Activated CD4-positive, alpha-beta memory T cell treated with anti-CD3 and anti-CD28 coated beads for 36 hours (primary cell): ENCODE measurements at regions not wholly inside any gene's neighbourhood (a gene's known extent, or its start where the extent isn't known, plus 50 kb on each side); places are given as distances from the start of the nearest gene placed in this dataset.

ENCODE experiments used
- CTCF ChIA-PET: fragments of 350-600 bp; sonication (Branson Sonifier 250); formaldehyde crosslinking; loops from one replicate; lab custom pipeline; 2021; ENCODE audit warnings: antibody characterized with exemption, inconsistent platforms; lab: Charles Lee
- POLR2A ChIA-PET: fragments of 350-600 bp; sonication (Branson Sonifier 250); formaldehyde crosslinking; loops from one replicate; lab custom pipeline; 2021; ENCODE audit warnings: antibody characterized with exemption; lab: Charles Lee
- DNase-seq: peaks from one replicate; pipeline ENCODE4 v3.0.0-alpha.2; 2020
- H3K27ac Mint-ChIP-seq: one replicate; pipeline ENCODE4 v1.8.0; 2021; ENCODE audit warnings: mixed read lengths
- H3K27me3 Mint-ChIP-seq: one replicate; pipeline ENCODE4 v1.8.0; 2021; ENCODE audit warnings: mixed read lengths
- H3K36me3 Mint-ChIP-seq: one replicate; pipeline ENCODE4 v1.8.0; 2021; ENCODE audit warnings: mixed read lengths
- H3K4me1 Mint-ChIP-seq: one replicate; pipeline ENCODE4 v1.8.0; 2021; ENCODE audit warnings: low read depth, mixed read lengths
- H3K4me3 Mint-ChIP-seq: one replicate; pipeline ENCODE4 v1.8.0; 2021; ENCODE audit warnings: mild to moderate bottlenecking, mixed read lengths
- H3K9me3 Mint-ChIP-seq: one replicate; pipeline ENCODE4 v1.8.0; 2021; ENCODE audit warnings: mixed read lengths
- intact Hi-C: fragments of 100-400 bp; cut with micrococcal nuclease; formaldehyde crosslinking; loops from one replicate; pipeline ENCODE4 v1.15.1; 2023

- no peak overlapping the region for H3K27ac Mint-ChIP-seq
- intact Hi-C loops: no loop called here
- CTCF ChIA-PET: no interaction called here
- H3K27me3 Mint-ChIP-seq: peaks cover 5% of the 10 kb centered on the region
- no peak overlapping the region for H3K4me3 Mint-ChIP-seq
- no peak for DNase-seq
- POLR2A ChIA-PET: no interaction called here
- no peaks in the 10 kb centered on the region for H3K36me3 Mint-ChIP-seq
- no peaks in the 10 kb centered on the region for H3K9me3 Mint-ChIP-seq
- no peaks in the 10 kb centered on the region for H3K4me1 Mint-ChIP-seq
These were observed 265.1 kb downstream of the GAS1 start for GRCh38 chr9:86682240-86682639.

GRCh38 chr9:86679909-86680308 is 267.4 kb downstream of the GAS1 start:
- intact Hi-C loops: no loop called here
- POLR2A ChIA-PET: no interaction called here
- Mint-ChIP-seq H3K27me3 (peaks cover 5% of the 10 kb centered on the region), H3K4me1 (no peaks in the 10 kb centered on the region), H3K4me3 (no peak overlapping the region), H3K36me3 (no peaks in the 10 kb centered on the region), H3K9me3 (no peaks in the 10 kb centered on the region), H3K27ac (no peak overlapping the region)
- DNase-seq: no peak
- CTCF ChIA-PET: no interaction called here

DNA sequence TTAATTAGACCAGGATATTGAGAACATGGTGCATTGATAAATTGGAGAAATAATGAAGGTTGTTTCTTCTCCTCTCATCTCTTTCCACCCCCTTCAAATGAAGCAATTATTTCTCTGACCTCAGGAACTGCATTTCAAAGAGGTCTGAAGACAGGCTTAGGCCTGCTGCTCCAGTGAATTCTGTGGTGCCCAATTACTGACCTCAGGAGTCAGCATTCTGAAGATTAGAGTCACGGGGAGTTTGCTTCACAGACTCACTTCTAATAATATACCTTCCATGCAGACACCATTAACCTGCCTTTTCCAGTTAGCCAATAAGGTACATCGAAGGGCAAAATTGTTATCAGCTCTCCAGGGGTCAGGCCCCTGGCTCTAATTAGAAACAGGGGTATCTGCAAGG is 270.9 kb downstream of the GAS1 start:
- Mint-ChIP-seq H3K9me3 (no peaks in the 10 kb centered on the region), H3K4me1 (no peaks in the 10 kb centered on the region), H3K27ac (no peak overlapping the region), H3K4me3 (no peak overlapping the region), H3K36me3 (no peaks in the 10 kb centered on the region), H3K27me3 (peaks cover 5% of the 10 kb centered on the region)
- POLR2A ChIA-PET: no interaction called here
- intact Hi-C loops: no loop called here
- CTCF ChIA-PET: no interaction called here
- no peak for DNase-seq

DNA sequence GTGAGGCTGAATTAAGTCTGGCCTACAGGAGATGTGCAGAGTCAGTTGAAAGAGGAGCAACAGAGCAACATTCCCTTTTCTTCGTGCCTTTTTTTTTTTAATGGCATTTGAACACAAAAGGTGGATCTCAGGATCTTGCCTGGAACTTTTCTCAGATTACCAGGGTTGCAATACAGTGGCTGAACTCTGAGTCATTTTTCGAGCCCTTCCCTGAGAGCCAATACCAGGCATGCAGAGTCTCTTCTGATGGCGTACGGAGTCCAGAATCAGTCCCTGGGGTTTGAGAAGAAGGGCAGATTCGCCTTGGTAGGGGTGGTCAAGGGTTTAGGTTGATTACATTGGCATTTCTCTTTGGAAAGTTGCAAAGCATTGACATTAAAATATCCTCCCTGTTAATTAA is 271.5 kb downstream of the GAS1 start:
- H3K4me3 Mint-ChIP-seq: no peak overlapping the region
- H3K9me3 Mint-ChIP-seq: peaks cover 4% of the 10 kb centered on the region
- H3K4me1 Mint-ChIP-seq: no peaks in the 10 kb centered on the region
- no peak overlapping the region for H3K27ac Mint-ChIP-seq
- ChIA-PET CTCF (no interaction called here), POLR2A (no interaction called here)
- no peaks in the 10 kb centered on the region for H3K36me3 Mint-ChIP-seq
- DNase-seq: no peak
- intact Hi-C loops: no loop called here
- peaks cover 5% of the 10 kb centered on the region for H3K27me3 Mint-ChIP-seq

GRCh38 chr9:86674487-86674886 is 272.8 kb downstream of the GAS1 start:
- no peaks in the 10 kb centered on the region for H3K4me1 Mint-ChIP-seq
- intact Hi-C loops: no loop called here
- DNase-seq: no peak
- H3K4me3 Mint-ChIP-seq: no peak overlapping the region
- H3K27me3 Mint-ChIP-seq: peaks cover 4% of the 10 kb centered on the region
- peaks cover 7% of the 10 kb centered on the region for H3K9me3 Mint-ChIP-seq
- no peaks in the 10 kb centered on the region for H3K36me3 Mint-ChIP-seq
- H3K27ac Mint-ChIP-seq: no peak overlapping the region
- ChIA-PET POLR2A (no interaction called here), CTCF (no interaction called here)

DNA sequence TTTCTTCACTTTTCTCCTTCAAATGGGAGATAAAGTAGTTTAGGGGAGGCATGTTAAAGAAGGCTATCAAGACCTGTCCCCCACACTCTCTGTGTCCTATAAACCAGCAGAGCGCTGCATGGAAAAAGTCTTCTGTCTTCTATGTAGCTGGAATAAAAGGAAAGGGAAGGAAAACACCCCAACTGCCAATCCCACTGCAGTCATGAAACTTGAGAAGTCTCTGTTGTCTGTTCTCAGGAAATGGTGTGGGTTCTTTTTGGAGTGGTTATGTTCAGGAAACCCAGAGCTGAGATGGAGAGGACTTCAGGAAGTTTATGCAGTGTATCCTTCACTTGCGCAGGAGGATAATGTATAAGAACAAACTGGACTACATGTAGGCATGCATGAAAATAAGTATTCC is 274.3 kb downstream of the GAS1 start:
- ChIA-PET CTCF (no interaction called here), POLR2A (no interaction called here)
- peaks cover 7% of the 10 kb centered on the region for H3K9me3 Mint-ChIP-seq
- no peak overlapping the region for H3K27ac Mint-ChIP-seq
- intact Hi-C loops: no loop called here
- H3K27me3 Mint-ChIP-seq: peaks cover 8% of the 10 kb centered on the region
- H3K4me3 Mint-ChIP-seq: no peak overlapping the region
- H3K4me1 Mint-ChIP-seq: no peaks in the 10 kb centered on the region
- no peaks in the 10 kb centered on the region for H3K36me3 Mint-ChIP-seq
- no peak for DNase-seq

DNA sequence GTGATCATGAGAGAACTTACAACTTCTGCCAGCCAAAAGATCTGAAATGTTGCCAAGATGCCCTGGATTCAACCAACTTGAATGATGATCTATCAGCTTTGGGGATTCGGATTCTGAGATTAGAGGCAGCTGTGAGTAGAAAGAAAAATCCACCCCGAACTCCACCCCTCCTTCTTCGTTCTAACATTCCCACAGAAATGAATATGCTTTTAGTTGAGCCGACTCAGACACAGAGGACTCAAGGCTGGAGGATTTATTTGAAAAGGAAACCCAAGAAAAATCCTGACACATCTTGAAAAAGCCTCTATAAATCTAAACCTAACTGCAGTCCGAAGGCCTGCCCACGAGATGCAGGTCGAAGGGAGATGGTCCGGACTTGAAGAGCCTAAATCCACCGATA is 275.0 kb downstream of the GAS1 start:
- Mint-ChIP-seq H3K9me3 (peaks cover 7% of the 10 kb centered on the region), H3K27ac (no peak overlapping the region), H3K4me3 (no peak overlapping the region), H3K4me1 (no peaks in the 10 kb centered on the region), H3K36me3 (no peaks in the 10 kb centered on the region), H3K27me3 (peaks cover 10% of the 10 kb centered on the region)
- intact Hi-C loops: no loop called here
- ChIA-PET POLR2A (no interaction called here), CTCF (no interaction called here)
- no peak for DNase-seq

DNA sequence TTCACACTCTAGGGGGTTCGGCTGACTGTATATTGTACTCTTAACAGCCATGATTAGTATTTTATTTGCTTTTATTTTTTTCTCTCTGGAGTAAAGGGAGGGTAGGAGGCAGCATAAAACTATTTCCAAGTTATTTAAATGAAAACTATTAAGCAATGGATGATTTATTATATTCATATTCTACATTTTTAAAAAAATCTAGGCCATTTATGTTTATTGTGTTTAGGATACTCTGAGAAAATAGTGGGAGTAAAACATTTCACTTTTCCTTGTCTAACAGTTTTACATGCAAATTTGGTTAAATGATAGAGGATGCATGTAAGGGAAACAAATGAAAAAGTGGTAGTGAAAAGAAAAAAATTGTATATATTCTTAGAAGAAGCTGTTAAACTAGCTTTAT is 276.3 kb downstream of the GAS1 start:
- CTCF ChIA-PET: no interaction called here
- H3K9me3 Mint-ChIP-seq: peaks cover 7% of the 10 kb centered on the region
- H3K27me3 Mint-ChIP-seq: peaks cover 12% of the 10 kb centered on the region

GRCh38 chr9:86670536-86670935 is 276.8 kb downstream of the GAS1 start:
- no peak overlapping the region for H3K4me3 Mint-ChIP-seq
- H3K4me1 Mint-ChIP-seq: no peaks in the 10 kb centered on the region
- ChIA-PET CTCF (no interaction called here), POLR2A (no interaction called here)
- intact Hi-C loops: no loop called here
- H3K9me3 Mint-ChIP-seq: peaks cover 7% of the 10 kb centered on the region
- DNase-seq: no peak
- peaks cover 12% of the 10 kb centered on the region for H3K27me3 Mint-ChIP-seq
- no peak overlapping the region for H3K27ac Mint-ChIP-seq
- H3K36me3 Mint-ChIP-seq: no peaks in the 10 kb centered on the region

More for the DNA sequence above, 276.3 kb downstream of the GAS1 start:
- no peak overlapping the region for H3K4me3 Mint-ChIP-seq
- no peak overlapping the region for H3K27ac Mint-ChIP-seq
- DNase-seq: no peak
- no peaks in the 10 kb centered on the region for H3K4me1 Mint-ChIP-seq
- POLR2A ChIA-PET: no interaction called here
- H3K36me3 Mint-ChIP-seq: no peaks in the 10 kb centered on the region
- intact Hi-C loops: no loop called here

- POLR2A ChIA-PET: no interaction called here
- CTCF ChIA-PET: no interaction called here
- DNase-seq: no peak
- intact Hi-C loops: no loop called here
- Mint-ChIP-seq H3K27me3 (peaks cover 12% of the 10 kb centered on the region), H3K4me3 (no peak overlapping the region), H3K4me1 (no peaks in the 10 kb centered on the region), H3K27ac (no peak overlapping the region), H3K9me3 (peaks cover 7% of the 10 kb centered on the region), H3K36me3 (no peaks in the 10 kb centered on the region)
These were observed 277.2 kb downstream of the GAS1 start for GRCh38 chr9:86670076-86670475.

- POLR2A ChIA-PET: no interaction called here
- Mint-ChIP-seq H3K4me3 (no peak overlapping the region), H3K27ac (no peak overlapping the region), H3K9me3 (peaks cover 7% of the 10 kb centered on the region), H3K4me1 (no peaks in the 10 kb centered on the region), H3K36me3 (no peaks in the 10 kb centered on the region), H3K27me3 (peaks cover 12% of the 10 kb centered on the region)
- intact Hi-C loops: loop anchor here (5.0 kb wide), 1 partner anchor 317 kb away; the partner anchor contains the start of gene TUT7
- CTCF ChIA-PET: no interaction called here
- DNase-seq: no peak
These were observed 277.9 kb downstream of the GAS1 start for GRCh38 chr9:86669422-86669821.

GRCh38 chr9:86668488-86668887 is 278.8 kb downstream of the GAS1 start:
- Mint-ChIP-seq H3K9me3 (peaks cover 7% of the 10 kb centered on the region), H3K4me1 (no peaks in the 10 kb centered on the region), H3K4me3 (no peak overlapping the region), H3K27me3 (peaks cover 12% of the 10 kb centered on the region), H3K27ac (no peak overlapping the region), H3K36me3 (no peaks in the 10 kb centered on the region)
- intact Hi-C loops: loop anchor here (5.0 kb wide), 1 partner anchor 316 kb away; the partner anchor contains the start of gene TUT7
- ChIA-PET CTCF (no interaction called here), POLR2A (no interaction called here)
- DNase-seq: no peak

DNA sequence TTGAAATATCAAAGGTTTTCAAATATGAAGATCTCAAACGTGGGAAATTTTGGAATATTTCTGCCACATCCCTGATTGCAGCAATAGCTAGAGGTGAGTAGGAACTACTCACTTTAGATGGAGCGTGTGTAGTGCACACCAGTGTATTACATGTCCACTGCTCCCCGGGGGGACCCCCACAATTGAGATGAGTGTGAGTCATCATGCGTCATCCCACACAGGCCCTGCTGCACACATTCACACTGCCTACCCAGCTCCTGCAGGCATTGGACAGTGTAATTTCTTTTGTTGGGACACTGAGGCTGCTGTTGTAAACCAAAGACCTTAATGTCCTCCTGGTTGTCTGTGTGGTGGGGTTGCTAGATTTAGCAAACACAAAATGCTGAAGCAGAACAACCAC is 280.0 kb downstream of the GAS1 start:
- Mint-ChIP-seq H3K27ac (no peak overlapping the region), H3K36me3 (no peaks in the 10 kb centered on the region), H3K27me3 (peaks cover 12% of the 10 kb centered on the region), H3K4me3 (no peak overlapping the region), H3K4me1 (no peaks in the 10 kb centered on the region), H3K9me3 (peaks cover 7% of the 10 kb centered on the region)
- intact Hi-C loops: loop anchor here (5.0 kb wide), 1 partner anchor 315 kb away; the partner anchor contains the start of gene TUT7
- no peak for DNase-seq
- POLR2A ChIA-PET: no interaction called here
- CTCF ChIA-PET: no interaction called here
